ENCODE measurements at regions not wholly inside any gene's neighbourhood (a gene's known extent, or its start where the extent isn't known, plus 50 kb on each side); places are given as distances from the start of the nearest gene placed in this dataset.

- no peaks in the 10 kb centered on the region for H3K27me3 ChIP-seq (replicated peaks; ENCODE audit: control insufficient read depth, insufficient read depth, low read length)
- Mint-ChIP-seq H3K36me3 (ENCODE audit: insufficient read depth, unreplicated experiment) (no peaks in the 10 kb centered on the region), H3K4me1 (ENCODE audit: low read depth, unreplicated experiment) (no peaks in the 10 kb centered on the region), H3K4me3 (ENCODE audit: unreplicated experiment) (no peak overlapping the region), H3K27ac (ENCODE audit: unreplicated experiment) (no peak overlapping the region), H3K27me3 (ENCODE audit: insufficient read depth, unreplicated experiment) (peaks cover 13% of the 10 kb centered on the region), H3K9me3 (ENCODE audit: unreplicated experiment) (no peaks in the 10 kb centered on the region)
- H3K9me3 ChIP-seq: no peaks in the 10 kb centered on the region
- TF ChIP-seq, protein P1, sequence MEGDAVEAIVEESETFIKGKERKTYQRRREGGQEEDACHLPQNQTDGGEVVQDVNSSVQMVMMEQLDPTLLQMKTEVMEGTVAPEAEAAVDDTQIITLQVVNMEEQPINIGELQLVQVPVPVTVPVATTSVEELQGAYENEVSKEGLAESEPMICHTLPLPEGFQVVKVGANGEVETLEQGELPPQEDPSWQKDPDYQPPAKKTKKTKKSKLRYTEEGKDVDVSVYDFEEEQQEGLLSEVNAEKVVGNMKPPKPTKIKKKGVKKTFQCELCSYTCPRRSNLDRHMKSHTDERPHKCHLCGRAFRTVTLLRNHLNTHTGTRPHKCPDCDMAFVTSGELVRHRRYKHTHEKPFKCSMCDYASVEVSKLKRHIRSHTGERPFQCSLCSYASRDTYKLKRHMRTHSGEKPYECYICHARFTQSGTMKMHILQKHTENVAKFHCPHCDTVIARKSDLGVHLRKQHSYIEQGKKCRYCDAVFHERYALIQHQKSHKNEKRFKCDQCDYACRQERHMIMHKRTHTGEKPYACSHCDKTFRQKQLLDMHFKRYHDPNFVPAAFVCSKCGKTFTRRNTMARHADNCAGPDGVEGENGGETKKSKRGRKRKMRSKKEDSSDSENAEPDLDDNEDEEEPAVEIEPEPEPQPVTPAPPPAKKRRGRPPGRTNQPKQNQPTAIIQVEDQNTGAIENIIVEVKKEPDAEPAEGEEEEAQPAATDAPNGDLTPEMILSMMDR (IDR thresholded peaks at IDR 0.05; ENCODE audit: insufficient read depth in 1 of 2, low read depth in 1 of 2, low read length in 1 of 2, severe bottlenecking in 1 of 2, unreplicated experiment in 1 of 2): no peak
- no peak overlapping the region for H3K4me3 ChIP-seq (ENCODE audit: low read depth, low read length)
- DNase-seq: no peak
- POLR2A ChIA-PET: no interaction called here
- H3K36me3 ChIP-seq (ENCODE audit: control insufficient read depth, insufficient read depth, low read length): no peaks in the 10 kb centered on the region
- no TSS peak for BruUV-seq (replicated peaks)
- H3K4me1 ChIP-seq: no peaks in the 10 kb centered on the region
- intact Hi-C loops (cut with micrococcal nuclease; ENCODE audit: unreplicated experiment): no loop called here
- CTCF ChIA-PET: no interaction called here
These were observed 418.7 kb downstream of the CBLN4 start for GRCh38 chr20:55586610-55587009.

GRCh38 chr20:55584964-55585363 lies 420.4 kb downstream of the CBLN4 start:
- Mint-ChIP-seq H3K4me3 (ENCODE audit: unreplicated experiment) (no peak overlapping the region), H3K27me3 (ENCODE audit: insufficient read depth, unreplicated experiment) (peaks cover 6% of the 10 kb centered on the region), H3K4me1 (ENCODE audit: low read depth, unreplicated experiment) (no peaks in the 10 kb centered on the region), H3K9me3 (ENCODE audit: unreplicated experiment) (no peaks in the 10 kb centered on the region), H3K27ac (ENCODE audit: unreplicated experiment) (no peak overlapping the region), H3K36me3 (ENCODE audit: insufficient read depth, unreplicated experiment) (no peaks in the 10 kb centered on the region)
- Histone ChIP-seq H3K4me3 (ENCODE audit: low read depth, low read length) (no peak overlapping the region), H3K4me1 (no peaks in the 10 kb centered on the region), H3K9me3 (no peaks in the 10 kb centered on the region), H3K36me3 (ENCODE audit: control insufficient read depth, insufficient read depth, low read length) (no peaks in the 10 kb centered on the region), H3K27me3 (replicated peaks; ENCODE audit: control insufficient read depth, insufficient read depth, low read length) (no peaks in the 10 kb centered on the region)
- intact Hi-C loops (cut with micrococcal nuclease; ENCODE audit: unreplicated experiment): no loop called here
- CTCF ChIA-PET: no interaction called here
- BruUV-seq (replicated peaks): no TSS peak
- TF ChIP-seq, protein P1 (IDR thresholded peaks at IDR 0.05; ENCODE audit: insufficient read depth in 1 of 2, low read depth in 1 of 2, low read length in 1 of 2, severe bottlenecking in 1 of 2, unreplicated experiment in 1 of 2): no peak
- POLR2A ChIA-PET: no interaction called here
- DNase-seq: no peak

- POLR2A ChIA-PET: no interaction called here
- no peak overlapping the region for H3K27ac Mint-ChIP-seq (ENCODE audit: unreplicated experiment)
- no peaks in the 10 kb centered on the region for H3K4me1 Mint-ChIP-seq (ENCODE audit: low read depth, unreplicated experiment)
- TF ChIP-seq, protein P1 (IDR thresholded peaks at IDR 0.05; ENCODE audit: insufficient read depth in 1 of 2, low read depth in 1 of 2, low read length in 1 of 2, severe bottlenecking in 1 of 2, unreplicated experiment in 1 of 2): no peak
- no peak overlapping the region for H3K4me3 ChIP-seq (ENCODE audit: low read depth, low read length)
- H3K36me3 Mint-ChIP-seq (ENCODE audit: insufficient read depth, unreplicated experiment): no peaks in the 10 kb centered on the region
- no TSS peak for BruUV-seq (replicated peaks)
- peaks cover 3% of the 10 kb centered on the region for H3K27me3 Mint-ChIP-seq (ENCODE audit: insufficient read depth, unreplicated experiment)
- no peak for DNase-seq
- H3K9me3 Mint-ChIP-seq (ENCODE audit: unreplicated experiment): no peaks in the 10 kb centered on the region
- CTCF ChIA-PET: no interaction called here
- H3K4me1 ChIP-seq: no peaks in the 10 kb centered on the region
- no peaks in the 10 kb centered on the region for H3K36me3 ChIP-seq (ENCODE audit: control insufficient read depth, insufficient read depth, low read length)
- intact Hi-C loops (cut with micrococcal nuclease; ENCODE audit: unreplicated experiment): no loop called here
- H3K4me3 Mint-ChIP-seq (ENCODE audit: unreplicated experiment): no peak overlapping the region
- no peaks in the 10 kb centered on the region for H3K9me3 ChIP-seq
- H3K27me3 ChIP-seq (replicated peaks; ENCODE audit: control insufficient read depth, insufficient read depth, low read length): no peaks in the 10 kb centered on the region
These were observed 421.0 kb downstream of the CBLN4 start for GRCh38 chr20:55584307-55584706.

Measured in Caco-2 (cell line).